K562 (cell line): ENCODE measurements at regions not wholly inside any gene's neighbourhood (a gene's known extent, or its start where the extent isn't known, plus 50 kb on each side); places are given as distances from the start of the nearest gene placed in this dataset.

Experiments
- BRCA1 ChIP-seq, 2 experiments: fragments of 450-650 bp in 1 of 2; sonication (generic) in 1 of 2; formaldehyde crosslinking in 1 of 2; IDR thresholded peaks; 2 replicates each; pipeline versions ENCODE4 v1.5.0 to v1.6.1; 2017 to 2020; ENCODE audit warnings: mild to moderate bottlenecking in 1 of 2, missing genetic modification reagents in 1 of 2
- HMG20A ChIP-seq: fragments of 450-650 bp; formaldehyde crosslinking; conservative IDR thresholded peaks from 2 replicates; pipeline ENCODE4 v1.4.0; 2020; ENCODE audit warnings: mild to moderate bottlenecking, mixed read lengths
- ILF3 ChIP-seq: fragments of 450-650 bp; IDR thresholded peaks from 2 replicates; pipeline ENCODE4 v1.6.1; 2018; ENCODE audit warnings: antibody characterized with exemption, mild to moderate bottlenecking, moderate library complexity, borderline replicate concordance
- NFRKB ChIP-seq: fragments of 450-650 bp; IDR thresholded peaks from 2 replicates; pipeline ENCODE4 v1.6.1; 2016; ENCODE audit warnings: low read depth
- RREB1 ChIP-seq: fragments of 250-450 bp; sonication (Bioruptor Pico); IDR thresholded peaks from 2 replicates; pipeline ENCODE4 v1.4.0; 2020
- TSHZ1 ChIP-seq: fragments of 250-450 bp; sonication (Bioruptor Pico); IDR thresholded peaks from 2 replicates; pipeline ENCODE4 v1.4.0; 2020; ENCODE audit warnings: mild to moderate bottlenecking, moderate library complexity
- U2AF2 ChIP-seq: fragments of 200-400 bp; formaldehyde crosslinking; optimal IDR thresholded peaks from 2 replicates; pipeline ENCODE3; 2017; ENCODE audit warnings: low read depth, mild to moderate bottlenecking, low read length
- ZC3H11A ChIP-seq: IDR thresholded peaks from 2 replicates; pipeline ENCODE4 v1.6.1; 2012; ENCODE audit warnings: low read depth, low read length, improper control_type of control experiment
- ZNF124 ChIP-seq: sonication (generic); formaldehyde crosslinking; IDR thresholded peaks from 2 replicates; pipeline ENCODE4 v1.8.1; 2022; ENCODE audit warnings: missing genetic modification reagents
- ZNF133 ChIP-seq: fragments of 250-450 bp; sonication (Bioruptor Pico); IDR thresholded peaks from 2 replicates; pipeline ENCODE4 v1.4.0; 2020; ENCODE audit warnings: mild to moderate bottlenecking
- ZNF184 ChIP-seq: sonication (generic); formaldehyde crosslinking; IDR thresholded peaks from 2 replicates; pipeline ENCODE4 v1.5.0; 2020; ENCODE audit warnings: missing genetic modification reagents
- ZNF280B ChIP-seq: fragments of 250-450 bp; sonication (Bioruptor Pico); IDR thresholded peaks from 2 replicates; pipeline ENCODE4 v1.5.1; 2021; ENCODE audit warnings: mild to moderate bottlenecking
- ZNF75A ChIP-seq: fragments of 450-650 bp; formaldehyde crosslinking; IDR thresholded peaks from 2 replicates; pipeline ENCODE4 v1.4.0; 2020; ENCODE audit warnings: mild to moderate bottlenecking
- TF ChIP-seq, protein P1 (sequence below): fragments of 250-450 bp; sonication (Bioruptor Pico); IDR thresholded peaks from 2 replicates; pipeline ENCODE4 v1.4.0; 2020; ENCODE audit warnings: mild to moderate bottlenecking
- TF ChIP-seq, protein P2 (sequence below): sonication (generic); formaldehyde crosslinking; IDR thresholded peaks from 2 replicates; pipeline ENCODE4 v1.8.0; 2022; ENCODE audit warnings: missing genetic modification reagents, mild to moderate bottlenecking, borderline replicate concordance

DNA sequence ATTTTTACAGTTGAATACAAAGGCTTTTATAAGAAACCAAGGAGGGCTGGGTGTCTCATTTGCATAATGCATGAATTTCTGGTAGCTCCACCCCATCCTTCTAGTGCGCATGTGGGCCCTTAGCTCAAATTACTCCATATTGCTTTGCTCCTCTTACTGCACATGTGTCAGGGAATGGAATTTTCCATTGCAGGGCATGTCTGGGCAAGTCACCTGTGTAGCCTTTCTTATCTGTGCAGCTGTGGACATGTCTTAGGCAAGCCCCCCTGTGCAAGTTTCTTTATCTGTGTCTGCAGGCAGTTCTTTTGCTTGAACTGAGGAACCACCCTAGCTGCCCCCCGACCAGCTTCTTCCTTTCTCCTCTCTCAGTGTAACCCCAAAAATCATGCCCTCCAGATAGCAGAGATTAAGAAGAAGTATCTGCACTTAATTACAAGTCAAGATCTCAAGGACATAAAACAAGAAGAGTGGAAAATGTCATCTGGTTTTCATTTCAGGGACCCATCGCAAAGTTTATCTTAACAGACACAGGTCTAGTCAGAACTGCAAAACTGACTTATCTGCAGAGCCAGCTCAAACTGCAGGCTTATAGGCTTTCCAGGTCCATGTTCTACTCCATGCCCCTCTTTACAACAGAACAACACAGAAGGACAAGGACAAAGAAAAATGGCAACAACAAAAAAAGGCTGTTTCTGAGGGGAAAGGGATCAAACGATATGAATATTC is 137.9 kb upstream of the HS3ST4 start (continued):
- TF ChIP-seq, protein P1, sequence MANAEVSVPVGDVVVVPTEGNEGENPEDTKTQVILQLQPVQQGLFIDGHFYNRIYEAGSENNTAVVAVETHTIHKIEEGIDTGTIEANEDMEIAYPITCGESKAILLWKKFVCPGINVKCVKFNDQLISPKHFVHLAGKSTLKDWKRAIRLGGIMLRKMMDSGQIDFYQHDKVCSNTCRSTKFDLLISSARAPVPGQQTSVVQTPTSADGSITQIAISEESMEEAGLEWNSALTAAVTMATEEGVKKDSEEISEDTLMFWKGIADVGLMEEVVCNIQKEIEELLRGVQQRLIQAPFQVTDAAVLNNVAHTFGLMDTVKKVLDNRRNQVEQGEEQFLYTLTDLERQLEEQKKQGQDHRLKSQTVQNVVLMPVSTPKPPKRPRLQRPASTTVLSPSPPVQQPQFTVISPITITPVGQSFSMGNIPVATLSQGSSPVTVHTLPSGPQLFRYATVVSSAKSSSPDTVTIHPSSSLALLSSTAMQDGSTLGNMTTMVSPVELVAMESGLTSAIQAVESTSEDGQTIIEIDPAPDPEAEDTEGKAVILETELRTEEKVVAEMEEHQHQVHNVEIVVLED (CRISPR knock-in tag): no peak
- TF ChIP-seq NFRKB (no peak), ZC3H11A (no peak), ILF3 (no peak), TSHZ1 (CRISPR knock-in tag) (no peak), BRCA1 (IDR thresholded peaks at IDR 0.05) (no peak), BRCA1 (CRISPR knock-in tag; IDR thresholded peaks at IDR 0.05) (no peak), RREB1 (no peak), U2AF2 (no peak), ZNF75A (CRISPR knock-in tag) (no peak), HMG20A (CRISPR knock-in tag) (no peak), ZNF184 (no peak), ZNF280B (no peak), ZNF124 (CRISPR knock-in tag) (no peak), ZNF133 (CRISPR knock-in tag) (no peak)
- TF ChIP-seq, protein P2, sequence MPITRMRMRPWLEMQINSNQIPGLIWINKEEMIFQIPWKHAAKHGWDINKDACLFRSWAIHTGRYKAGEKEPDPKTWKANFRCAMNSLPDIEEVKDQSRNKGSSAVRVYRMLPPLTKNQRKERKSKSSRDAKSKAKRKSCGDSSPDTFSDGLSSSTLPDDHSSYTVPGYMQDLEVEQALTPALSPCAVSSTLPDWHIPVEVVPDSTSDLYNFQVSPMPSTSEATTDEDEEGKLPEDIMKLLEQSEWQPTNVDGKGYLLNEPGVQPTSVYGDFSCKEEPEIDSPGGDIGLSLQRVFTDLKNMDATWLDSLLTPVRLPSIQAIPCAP (CRISPR knock-in tag): no peak
